Medulla oblongata (tissue), 1 donor: ENCODE measurements at regions not wholly inside any gene's neighbourhood (a gene's known extent, or its start where the extent isn't known, plus 50 kb on each side); places are given as distances from the start of the nearest gene placed in this dataset.
"Not testable (repeated sequence)": the region's sequence is repeated elsewhere in the genome, so short reads cannot be mapped to it uniquely, and the experiment has no call there.

Experiments used
- DNase-seq: peaks from one replicate; pipeline ENCODE4 v3.0.0-alpha.2; 2015; ENCODE audit errors: extremely low spot score

GRCh38 chr13:48583859-48584311, 51.0 kb upstream of the RCBTB2 start:
- DNase-seq = no peak

DNA sequence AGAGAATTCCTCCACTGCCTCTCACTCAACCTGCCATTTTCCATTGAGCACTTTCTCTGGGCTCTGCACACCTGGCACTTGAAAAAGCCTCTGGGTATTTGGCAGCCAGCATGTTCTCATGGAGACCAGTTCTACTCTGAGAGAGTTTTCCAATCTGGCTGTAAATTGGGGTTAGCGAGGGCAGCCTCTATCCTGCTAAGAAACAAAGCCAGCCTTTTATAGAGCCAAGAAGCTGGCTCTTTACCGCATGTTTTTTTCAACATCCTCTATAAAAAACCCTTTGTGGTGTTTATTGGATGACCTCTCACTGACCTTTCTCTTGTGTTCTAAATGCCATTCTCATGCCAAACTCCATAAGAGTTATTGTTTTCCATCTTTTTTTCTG, 52.6 kb upstream of the RCBTB2 start:
- peak; percentile 96 for DNase-seq

- DNase-seq = peak; percentile 61
Observed at GRCh38 chr13:48586591-48587103, 53.8 kb upstream of the RCBTB2 start.

GRCh38 chr13:48588120-48588519, 55.2 kb upstream of the RCBTB2 start:
- no peak for DNase-seq

DNA sequence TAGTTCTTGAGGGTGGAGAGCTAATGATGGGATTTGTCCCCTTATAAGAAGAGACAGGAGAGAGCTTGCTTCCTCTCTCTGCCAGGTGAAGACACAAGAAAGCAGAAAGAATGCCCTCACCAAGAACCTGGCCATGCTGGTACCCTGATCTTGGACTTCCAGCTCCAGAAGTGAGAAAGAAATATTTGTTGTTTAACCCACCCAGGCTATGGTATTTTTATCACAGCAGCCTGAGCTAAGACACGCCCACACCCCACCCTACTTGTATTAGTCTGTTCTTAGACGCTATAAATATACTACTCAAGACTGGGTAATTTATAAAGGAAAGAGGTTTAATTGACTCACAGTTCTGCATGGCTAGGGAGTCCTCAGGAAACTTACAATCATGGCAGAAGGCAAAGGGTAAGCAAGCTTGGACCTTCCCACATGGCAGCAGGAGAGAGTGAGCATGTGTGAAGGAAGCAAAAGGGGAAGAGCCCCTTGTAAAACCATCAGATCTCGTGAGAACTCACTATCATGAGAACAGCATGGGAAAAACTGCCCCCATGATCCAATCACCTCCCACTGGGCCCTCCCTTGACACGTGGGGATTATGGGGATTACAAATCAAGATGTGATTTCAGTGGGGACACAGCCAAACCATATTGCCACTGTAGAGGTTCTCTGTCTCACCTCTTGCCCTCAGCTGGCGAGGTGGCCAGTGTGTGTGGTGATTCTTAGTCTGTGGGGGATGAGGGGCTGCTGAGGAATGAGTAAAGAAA, 57.4 kb upstream of the RCBTB2 start:
- no peak for DNase-seq

GRCh38 chr13:48591124-48591872, 58.4 kb upstream of the RCBTB2 start:
- DNase-seq = not testable (repeated sequence)

- DNase-seq = no peak
Observed at GRCh38 chr13:48591889-48592687, 59.2 kb upstream of the RCBTB2 start.

GRCh38 chr13:48592688-48593049, 59.8 kb upstream of the RCBTB2 start:
- DNase-seq = no peak

- no peak for DNase-seq
Observed at GRCh38 chr13:48593536-48593935, 60.2 kb upstream of the CYSLTR2 start.

DNA sequence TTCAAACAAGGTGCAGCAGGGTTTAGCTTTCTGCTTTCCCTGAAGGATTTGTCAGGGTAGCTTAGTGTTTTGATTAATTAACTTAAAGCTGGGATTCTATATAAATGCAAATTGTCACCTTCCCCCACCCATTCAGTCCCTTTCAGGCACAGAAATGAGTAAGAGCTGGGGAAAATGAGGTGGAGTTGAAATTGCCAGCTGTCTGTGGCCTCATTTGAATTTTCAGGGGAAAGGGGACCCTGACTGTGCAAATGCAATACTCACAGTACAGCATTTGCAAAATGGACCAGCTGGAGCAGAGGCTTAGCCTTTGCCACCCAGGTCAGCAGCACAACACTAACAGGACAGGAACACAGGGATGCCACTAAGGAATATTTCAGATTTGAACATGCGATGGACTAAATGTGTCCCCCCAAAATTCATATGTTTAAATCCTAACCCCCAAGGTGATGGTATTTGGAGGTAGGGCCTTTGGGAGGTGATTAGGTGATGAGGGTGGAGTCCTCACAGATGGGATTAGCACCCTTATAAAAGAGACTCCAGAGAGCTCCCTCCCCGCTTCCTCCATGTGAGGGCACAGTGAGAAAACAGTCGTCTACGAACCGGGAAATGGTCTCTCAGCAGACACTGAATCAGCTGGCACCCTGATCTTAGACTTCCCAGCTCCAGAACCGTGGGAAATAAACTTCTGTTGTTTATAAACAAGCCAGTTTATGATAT, 59.5 kb upstream of the CYSLTR2 start:
- DNase-seq = no peak

DNA sequence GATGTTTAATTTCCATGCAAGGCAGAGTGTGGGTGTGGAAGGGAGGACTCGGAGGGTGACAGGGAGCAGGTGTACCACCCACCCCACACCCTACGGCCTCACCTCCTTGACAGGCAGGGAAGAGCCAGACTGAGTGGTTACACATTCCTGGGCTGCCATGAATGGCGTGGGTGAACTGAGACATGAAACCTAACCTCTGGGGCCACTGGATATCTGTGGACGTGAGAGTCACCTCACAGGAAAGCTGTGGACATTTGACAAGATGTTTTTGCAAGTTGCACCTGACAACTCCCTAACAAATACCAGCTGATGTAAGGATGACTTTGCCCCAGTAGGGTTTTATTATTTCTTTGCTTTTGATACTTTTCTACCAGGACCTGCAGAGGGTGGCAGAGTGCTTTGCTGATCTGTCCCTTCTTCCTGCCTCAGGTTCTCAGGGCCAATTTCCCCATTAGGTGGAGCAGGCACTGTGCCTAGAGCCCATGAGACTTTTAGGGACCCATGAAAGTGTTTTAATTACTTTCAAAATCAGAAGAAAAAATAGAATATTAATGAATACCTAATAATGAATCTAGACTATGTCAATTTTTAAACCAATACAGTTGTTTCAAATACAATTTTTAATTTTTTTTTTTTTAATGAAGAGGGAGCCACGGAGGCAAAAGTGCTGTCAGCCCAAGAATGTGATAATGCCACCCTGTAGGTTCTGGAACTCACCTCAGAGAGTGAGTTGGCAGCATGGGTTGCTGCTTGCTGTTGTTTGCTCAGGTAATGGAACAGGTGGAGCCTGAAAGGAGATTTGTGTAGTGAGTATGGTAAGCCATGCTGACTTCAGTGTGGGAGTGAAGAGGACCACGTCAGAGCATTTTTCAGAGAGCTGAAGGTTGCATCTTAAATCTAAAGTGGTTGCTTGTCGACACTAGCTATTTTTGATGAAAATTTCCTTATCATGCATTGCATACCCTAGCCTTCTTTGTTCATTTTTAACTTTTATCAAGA, 58.0 kb upstream of the CYSLTR2 start:
- peak; percentile 85 for DNase-seq

- no peak for DNase-seq
Observed at GRCh38 chr13:48600374-48601364, 53.1 kb upstream of the CYSLTR2 start.

- DNase-seq = no peak
Observed at GRCh38 chr13:48602296-48603016, 51.3 kb upstream of the CYSLTR2 start.

DNA sequence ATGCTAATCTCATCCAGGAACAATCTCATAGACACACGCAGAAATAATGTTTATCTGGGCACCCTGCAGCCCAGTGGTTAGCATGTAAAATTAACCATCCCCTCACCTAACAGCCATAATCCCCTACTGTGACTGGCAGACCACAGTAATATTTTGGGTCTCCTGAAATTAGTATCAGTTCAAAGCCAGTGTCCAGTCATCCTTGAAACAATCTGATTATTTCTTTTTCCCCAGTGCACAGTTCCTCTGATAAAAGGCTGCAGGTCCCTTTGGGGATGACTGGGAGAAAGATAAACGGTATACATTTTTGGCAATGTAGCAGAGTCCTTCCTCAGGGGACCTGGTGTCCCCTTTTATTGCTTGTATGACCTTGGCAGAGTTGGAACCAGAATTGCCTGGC, 50.4 kb upstream of the CYSLTR2 start:
- no peak for DNase-seq
